ENCODE measurements at regions not wholly inside any gene's neighbourhood (a gene's known extent, or its start where the extent isn't known, plus 50 kb on each side); places are given as distances from the start of the nearest gene placed in this dataset.

GRCh38 chr6:163720460-163721235, 306.1 kb downstream of the QKI start:
- no peak overlapping the region for H2AFZ ChIP-seq (ENCODE audit: low read length)
- no peak for TF ChIP-seq CTCF (conservative IDR thresholded peaks at IDR 0.05; ENCODE audit: low read length)
- no peak for TF ChIP-seq EZH2phosphoT487 (IDR thresholded peaks at IDR 0.05; ENCODE audit: borderline replicate concordance)
- no peak overlapping the region for H3K4me3 ChIP-seq (ENCODE audit: low read length, poor library complexity, severe bottlenecking)
- H3K4me2 ChIP-seq (ENCODE audit: low read depth, low read length, poor library complexity, severe bottlenecking): no peak overlapping the region
- no peaks in the 10 kb centered on the region for H3F3A ChIP-seq (ENCODE audit: low read depth)
- H3K9ac ChIP-seq (ENCODE audit: low read depth, low read length, poor library complexity, severe bottlenecking): no peak overlapping the region
- no peaks in the 10 kb centered on the region for H4K20me1 ChIP-seq (ENCODE audit: insufficient read depth, low read length, poor library complexity, severe bottlenecking)
- H3K36me3 ChIP-seq (ENCODE audit: insufficient read depth, low read length): no peaks in the 10 kb centered on the region
- H3K79me2 ChIP-seq (ENCODE audit: insufficient read depth, low read length): no peaks in the 10 kb centered on the region
- no peaks in the 10 kb centered on the region for H3K27me3 ChIP-seq (ENCODE audit: insufficient read depth, low read length, poor library complexity, severe bottlenecking)
- no peaks in the 10 kb centered on the region for H3K9me2 ChIP-seq (replicated peaks; ENCODE audit: low read depth, low read length)
- no peaks in the 10 kb centered on the region for H3K4me1 ChIP-seq (ENCODE audit: insufficient read depth, low read length, poor library complexity, severe bottlenecking)
- 0 out of 2 replicates have a peak, but pooled peaks cover 6% of the 10 kb centered on the region for H3K9me3 ChIP-seq (ENCODE audit: insufficient read depth, low read depth, low read length)

DNA sequence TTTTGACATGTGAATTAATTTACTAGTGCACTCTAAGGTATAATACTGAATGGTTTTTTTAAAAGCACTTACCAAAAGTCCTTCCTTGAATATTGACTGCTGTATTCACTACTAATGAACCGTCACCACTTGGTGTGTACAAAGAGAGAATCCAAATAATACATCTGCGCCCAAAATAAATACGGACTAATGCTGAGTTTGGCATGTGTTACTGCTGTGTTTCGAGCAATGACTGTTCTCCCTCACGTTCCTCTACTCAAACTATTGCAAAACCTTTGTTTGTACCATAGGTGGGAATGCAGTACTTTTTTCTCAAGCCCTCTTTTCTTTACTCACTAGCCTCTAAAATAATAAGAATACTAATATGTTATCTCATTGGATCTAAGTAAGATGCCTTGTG, 305.5 kb downstream of the QKI start:
- no peak overlapping the region for H2AFZ ChIP-seq (ENCODE audit: low read length)
- no peaks in the 10 kb centered on the region for H3F3A ChIP-seq (ENCODE audit: low read depth)
- no peak overlapping the region for H3K9ac ChIP-seq (ENCODE audit: low read depth, low read length, poor library complexity, severe bottlenecking)
- H3K36me3 ChIP-seq (ENCODE audit: insufficient read depth, low read length): no peaks in the 10 kb centered on the region
- TF ChIP-seq CTCF (conservative IDR thresholded peaks at IDR 0.05; ENCODE audit: low read length): no peak
- no peak for TF ChIP-seq EZH2phosphoT487 (IDR thresholded peaks at IDR 0.05; ENCODE audit: borderline replicate concordance)
- no peaks in the 10 kb centered on the region for H3K27me3 ChIP-seq (ENCODE audit: insufficient read depth, low read length, poor library complexity, severe bottlenecking)
- H3K4me3 ChIP-seq (ENCODE audit: low read length, poor library complexity, severe bottlenecking): no peak overlapping the region
- H3K9me2 ChIP-seq (replicated peaks; ENCODE audit: low read depth, low read length): no peaks in the 10 kb centered on the region
- no peaks in the 10 kb centered on the region for H3K4me1 ChIP-seq (ENCODE audit: insufficient read depth, low read length, poor library complexity, severe bottlenecking)
- H4K20me1 ChIP-seq (ENCODE audit: insufficient read depth, low read length, poor library complexity, severe bottlenecking): no peaks in the 10 kb centered on the region
- peaks cover 6% of the 10 kb centered on the region; the same call in 1 of the 2 replicates for H3K9me3 ChIP-seq (ENCODE audit: insufficient read depth, low read depth, low read length)
- no peak overlapping the region for H3K4me2 ChIP-seq (ENCODE audit: low read depth, low read length, poor library complexity, severe bottlenecking)
- H3K79me2 ChIP-seq (ENCODE audit: insufficient read depth, low read length): no peaks in the 10 kb centered on the region

DNA sequence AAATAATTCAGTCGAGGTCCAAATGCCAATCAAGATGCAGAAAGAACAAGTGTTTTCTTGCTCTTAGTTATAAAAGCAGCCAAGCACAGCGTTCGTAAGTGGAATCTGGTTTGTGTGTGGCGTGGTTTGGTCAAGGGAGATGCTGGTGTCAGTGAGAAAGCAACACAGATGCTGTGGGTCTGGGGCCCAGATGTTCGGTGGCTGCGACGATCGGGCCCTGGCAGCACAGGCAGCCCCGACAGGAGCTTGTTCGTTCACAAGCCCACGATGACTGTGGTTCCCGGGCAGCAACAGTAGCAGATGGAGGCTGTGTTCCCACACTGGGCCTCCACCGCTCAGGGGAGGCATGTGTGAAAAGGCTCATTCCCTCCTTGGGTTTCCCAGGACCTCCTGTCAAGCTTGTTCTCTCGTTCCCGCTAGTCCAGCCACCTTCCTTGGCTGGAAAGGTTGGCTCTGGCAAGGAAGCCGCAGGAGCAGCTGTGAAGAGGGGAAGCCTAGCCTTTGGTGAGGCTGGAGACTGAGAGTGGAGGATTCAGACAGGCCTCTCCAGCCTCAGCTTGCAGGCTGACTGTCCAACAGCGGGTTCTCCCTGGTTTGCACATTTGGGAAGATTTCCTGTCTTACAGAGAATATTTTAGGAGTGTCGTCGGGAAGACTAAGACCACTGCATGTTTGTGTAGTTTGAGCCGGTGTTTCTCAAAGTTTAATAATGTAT, 304.7 kb downstream of the QKI start:
- Histone ChIP-seq H2AFZ (ENCODE audit: low read length) (no peak overlapping the region), H3F3A (ENCODE audit: low read depth) (no peaks in the 10 kb centered on the region), H3K4me3 (ENCODE audit: low read length, poor library complexity, severe bottlenecking) (no peak overlapping the region), H3K36me3 (ENCODE audit: insufficient read depth, low read length) (no peaks in the 10 kb centered on the region), H3K9me2 (replicated peaks; ENCODE audit: low read depth, low read length) (no peaks in the 10 kb centered on the region), H3K27me3 (ENCODE audit: insufficient read depth, low read length, poor library complexity, severe bottlenecking) (no peaks in the 10 kb centered on the region), H4K20me1 (ENCODE audit: insufficient read depth, low read length, poor library complexity, severe bottlenecking) (no peaks in the 10 kb centered on the region), H3K9me3 (ENCODE audit: insufficient read depth, low read depth, low read length) (peaks cover 6% of the 10 kb centered on the region; the same call in 1 of the 2 replicates), H3K4me2 (ENCODE audit: low read depth, low read length, poor library complexity, severe bottlenecking) (no peak overlapping the region), H3K9ac (ENCODE audit: low read depth, low read length, poor library complexity, severe bottlenecking) (no peak overlapping the region), H3K4me1 (ENCODE audit: insufficient read depth, low read length, poor library complexity, severe bottlenecking) (no peaks in the 10 kb centered on the region), H3K79me2 (ENCODE audit: insufficient read depth, low read length) (no peaks in the 10 kb centered on the region)
- TF ChIP-seq CTCF (conservative IDR thresholded peaks at IDR 0.05; ENCODE audit: low read length) (no peak), EZH2phosphoT487 (IDR thresholded peaks at IDR 0.05; ENCODE audit: borderline replicate concordance) (no peak)
